GM18505 (cell line): ENCODE measurements at regions not wholly inside any gene's neighbourhood (a gene's known extent, or its start where the extent isn't known, plus 50 kb on each side); places are given as distances from the start of the nearest gene placed in this dataset.

Experiments
- ATAC-seq: cut with Tn5 transposase; IDR thresholded peaks from one replicate; pipeline ENCODE4 v1.9.1; 2021; ENCODE audit not compliant: unreplicated experiment
- POLR2A ChIP-seq: IDR thresholded peaks from 4 replicates; pipeline ENCODE4 v1.6.1; 2011; ENCODE audit warnings: borderline replicate concordance; ENCODE audit not compliant: insufficient read depth, insufficient read length; ENCODE audit errors: extremely low read depth

- no peak for ATAC-seq
- no peak for TF ChIP-seq POLR2A
Measured at GRCh38 chr13:107822006-107822405, 393.3 kb downstream of the LIG4 start.

- no peak for TF ChIP-seq POLR2A
- no peak for ATAC-seq
Measured at GRCh38 chr13:107821492-107821891, 393.8 kb downstream of the LIG4 start.

- no peak for TF ChIP-seq POLR2A
- ATAC-seq, result no peak
Measured at GRCh38 chr13:107819071-107819470, 396.3 kb downstream of the LIG4 start.

GRCh38 chr13:107817647-107818287, 397.6 kb downstream of the LIG4 start:
- ATAC-seq, result no peak
- no peak for TF ChIP-seq POLR2A

- ATAC-seq, result no peak
- no peak for TF ChIP-seq POLR2A
Measured at GRCh38 chr13:107812014-107812412, 403.3 kb downstream of the LIG4 start.

GRCh38 chr13:107811233-107812013, 403.9 kb downstream of the LIG4 start:
- TF ChIP-seq POLR2A, result no peak
- no peak for ATAC-seq

- no peak for ATAC-seq
- no peak for TF ChIP-seq POLR2A
Measured at GRCh38 chr13:107809125-107809524, 406.2 kb downstream of the LIG4 start.

GRCh38 chr13:107808389-107808788, 406.9 kb downstream of the LIG4 start:
- ATAC-seq, result no peak

GRCh38 chr13:107807306-107808073, 407.8 kb downstream of the LIG4 start:
- ATAC-seq, result no peak
- TF ChIP-seq POLR2A, result no peak

More at GRCh38 chr13:107808389-107808788, 406.9 kb downstream of the LIG4 start:
- TF ChIP-seq POLR2A, result no peak

GRCh38 chr13:107806726-107807125, 408.6 kb downstream of the LIG4 start:
- no peak for TF ChIP-seq POLR2A
- no peak for ATAC-seq

GRCh38 chr13:107803822-107804495, 411.4 kb downstream of the LIG4 start:
- ATAC-seq, result no peak
- no peak for TF ChIP-seq POLR2A

- no peak for ATAC-seq
- no peak for TF ChIP-seq POLR2A
Measured at GRCh38 chr13:107801621-107802020, 413.7 kb downstream of the LIG4 start.

- ATAC-seq, result no peak
- TF ChIP-seq POLR2A, result no peak
Measured at GRCh38 chr13:107799001-107799400, 416.3 kb downstream of the LIG4 start.
